Germinal center (tissue), 1 donor: ENCODE measurements at regions not wholly inside any gene's neighbourhood (a gene's known extent, or its start where the extent isn't known, plus 50 kb on each side); places are given as distances from the start of the nearest gene placed in this dataset.

Experiments
- DNase-seq: peaks from one replicate; pipeline ENCODE4 v3.0.0; 2012; ENCODE audit warnings: mixed read lengths, low spot score

GRCh38 chr2:2765176-2765800, 434.2 kb upstream of the MYT1L start:
- DNase-seq: no peak

- DNase-seq: no peak
Measured at GRCh38 chr2:2764739-2765138, 433.7 kb upstream of the MYT1L start.

DNA sequence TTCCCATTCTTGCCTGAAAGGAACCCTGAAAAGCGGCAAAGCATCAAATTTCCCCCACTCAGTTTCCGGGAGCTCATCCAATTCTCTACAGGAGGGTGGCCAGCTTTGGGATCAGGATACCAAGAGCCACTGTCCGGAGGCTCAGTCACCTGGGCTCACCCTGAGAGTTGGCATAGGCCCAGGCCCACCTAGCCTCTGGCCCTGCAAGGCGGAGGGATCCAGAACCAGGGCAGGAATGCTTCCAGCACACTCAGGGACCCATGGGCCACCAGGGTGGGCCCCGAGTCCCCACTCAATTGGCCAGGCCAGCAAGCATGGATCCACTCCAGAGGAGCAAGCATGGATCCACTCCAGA, 432.9 kb upstream of the MYT1L start:
- DNase-seq: no peak

DNA sequence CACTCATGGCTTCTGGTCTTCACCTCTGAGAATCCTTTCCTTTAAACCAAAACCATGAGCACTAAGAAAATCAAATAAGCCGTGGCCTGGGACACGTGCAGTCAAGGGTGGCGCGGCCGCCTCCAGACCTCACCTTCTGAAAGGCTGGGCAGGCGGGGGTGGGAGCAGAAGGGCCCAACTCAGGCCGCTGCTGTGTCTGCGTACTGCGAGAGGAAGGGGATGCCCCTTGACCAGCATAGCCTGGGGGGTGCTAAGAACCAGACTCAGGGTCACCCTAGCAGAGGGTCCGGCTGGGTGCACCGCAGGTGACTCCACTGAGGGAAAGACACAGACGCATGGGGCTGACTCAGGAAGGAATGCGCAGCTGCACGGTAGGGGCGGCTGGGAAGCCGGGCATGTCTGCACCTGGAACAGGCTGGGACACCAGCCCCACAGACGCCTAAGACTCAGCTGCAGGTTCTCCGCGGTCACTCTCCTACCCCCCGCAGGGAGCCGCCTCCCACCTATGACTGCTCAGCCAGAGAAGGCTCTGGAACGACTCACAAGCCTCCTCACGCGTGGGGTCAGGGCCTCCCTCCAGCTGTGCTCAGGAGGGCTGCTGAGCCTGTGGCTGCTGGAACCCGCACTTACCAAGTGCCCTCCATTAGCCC, 432.4 kb upstream of the MYT1L start:
- DNase-seq: no peak

DNA sequence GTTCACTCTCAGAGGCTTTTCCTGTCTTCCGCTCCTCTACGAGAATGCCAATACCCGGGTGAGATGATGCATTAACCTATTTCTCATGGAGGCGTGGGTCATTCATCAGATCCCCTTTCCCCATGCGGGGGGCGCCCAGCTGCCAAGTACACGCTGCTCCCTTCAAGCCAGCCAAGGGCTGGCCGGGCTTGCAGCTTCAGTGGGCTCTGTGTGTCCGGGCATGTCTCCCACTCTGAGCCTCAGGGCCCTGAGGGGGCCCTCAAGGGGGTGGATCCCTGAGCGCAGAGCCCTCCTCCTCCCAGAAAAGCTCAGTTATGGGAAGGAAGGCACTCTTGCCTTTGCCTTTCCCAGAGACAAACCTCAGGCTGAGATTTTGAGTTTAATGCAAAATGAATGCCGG, 431.8 kb upstream of the MYT1L start:
- no peak for DNase-seq

GRCh38 chr2:2762166-2762908, 431.3 kb upstream of the MYT1L start:
- DNase-seq: no peak

GRCh38 chr2:2758793-2759367, 427.8 kb upstream of the MYT1L start:
- no peak for DNase-seq

- no peak for DNase-seq
Measured at GRCh38 chr2:2757764-2758163, 426.7 kb upstream of the MYT1L start.

- no peak for DNase-seq
Measured at GRCh38 chr2:2756886-2757285, 425.8 kb upstream of the MYT1L start.

DNA sequence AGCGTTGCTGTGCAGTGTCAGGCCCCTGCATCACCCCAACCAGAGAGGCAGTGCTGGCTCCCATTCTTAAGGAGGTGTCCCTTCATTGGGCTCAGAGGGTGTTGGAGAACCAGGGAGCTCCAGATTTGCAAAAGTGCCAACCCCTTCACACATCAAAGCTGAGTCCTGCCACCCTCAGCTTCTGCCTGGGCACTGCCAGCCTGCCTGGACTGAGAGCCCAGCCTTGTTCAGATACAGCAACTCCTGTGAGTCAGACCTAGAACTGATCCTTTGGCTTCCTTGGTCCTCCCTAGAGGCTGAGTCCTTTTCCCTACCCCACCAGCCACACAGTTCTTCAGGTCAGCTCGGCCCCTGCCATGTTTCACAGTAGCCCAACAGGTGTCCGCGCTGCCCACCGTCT, 424.9 kb upstream of the MYT1L start:
- no peak for DNase-seq

- DNase-seq: no peak
Measured at GRCh38 chr2:2754940-2755339, 423.9 kb upstream of the MYT1L start.

DNA sequence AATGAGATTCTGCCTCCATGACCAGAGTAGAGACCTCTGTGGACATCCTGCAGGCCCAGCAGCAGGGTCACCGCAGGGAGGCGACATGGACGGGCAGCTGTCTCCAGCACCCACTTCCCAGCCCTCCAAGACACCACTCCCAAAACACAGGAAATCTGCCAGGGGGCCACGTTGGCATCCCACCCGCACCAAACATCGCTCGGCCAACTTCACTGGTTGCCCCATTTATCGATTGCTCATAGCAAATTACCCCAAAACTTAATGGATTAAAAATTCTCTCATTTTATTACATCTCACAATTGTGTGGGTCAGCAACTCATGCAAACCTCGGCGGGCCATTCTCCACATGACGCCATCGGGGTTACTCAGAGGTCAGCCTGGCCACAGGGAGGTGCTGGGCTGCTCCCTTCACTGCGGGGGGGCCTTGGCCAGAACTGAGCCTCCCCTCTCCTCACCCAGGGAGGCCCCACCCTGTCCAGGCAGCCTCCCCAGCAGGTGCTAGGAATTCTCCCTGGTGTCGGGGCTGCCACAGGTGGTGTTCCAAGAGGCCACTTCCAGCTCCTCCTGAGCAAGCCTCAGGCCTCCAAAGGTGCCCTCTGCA, 420.7 kb upstream of the MYT1L start:
- no peak for DNase-seq

DNA sequence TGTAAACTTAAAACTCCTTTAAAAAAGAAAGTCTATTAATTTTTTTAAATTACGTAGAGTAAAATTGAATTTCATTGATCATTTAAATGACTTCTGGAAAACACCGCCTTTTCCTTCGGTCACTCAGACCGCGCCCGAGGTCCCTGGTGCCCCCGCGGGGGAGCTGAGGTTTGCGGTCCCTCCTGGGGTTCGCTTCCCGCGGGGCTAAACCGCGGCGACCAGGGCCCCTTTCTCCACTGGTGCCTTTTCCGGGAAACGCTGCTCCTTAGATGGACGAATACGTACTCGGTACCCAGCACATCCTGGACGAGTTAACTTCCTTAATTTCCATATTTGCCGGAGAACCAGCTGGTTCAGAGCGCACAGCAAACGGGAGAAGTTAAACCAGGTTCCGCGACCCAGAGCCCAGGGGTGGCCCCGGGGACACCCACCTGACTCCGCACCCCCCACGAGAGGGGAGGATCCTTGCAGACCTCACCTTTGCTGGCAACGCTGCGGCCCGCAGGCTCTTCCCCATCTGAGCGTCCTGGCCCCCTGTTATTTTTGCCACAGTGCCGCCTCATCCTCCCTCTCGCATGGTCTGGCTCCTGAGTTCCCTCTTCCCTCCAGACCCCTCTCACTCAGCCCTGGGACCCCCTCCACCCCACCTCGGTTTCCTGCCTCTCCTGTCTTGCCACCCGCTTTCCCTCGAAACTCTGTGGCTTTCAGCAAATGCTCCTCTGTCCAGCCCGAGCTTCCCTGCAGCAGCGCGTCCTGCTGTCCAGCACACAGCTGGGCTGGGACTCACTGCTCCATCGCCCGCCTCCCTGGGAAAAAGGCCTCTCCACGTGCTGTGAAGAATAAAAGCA, 420.0 kb upstream of the MYT1L start:
- DNase-seq: no peak

- DNase-seq: no peak
Measured at GRCh38 chr2:2749206-2749598, 418.1 kb upstream of the MYT1L start.

- no peak for DNase-seq
Measured at GRCh38 chr2:2748399-2749205, 417.5 kb upstream of the MYT1L start.

GRCh38 chr2:2747797-2748301, 416.8 kb upstream of the MYT1L start:
- DNase-seq: no peak

- no peak for DNase-seq
Measured at GRCh38 chr2:2746731-2747130, 415.7 kb upstream of the MYT1L start.

- DNase-seq: no peak
Measured at GRCh38 chr2:2744958-2745715, 414.1 kb upstream of the MYT1L start.

DNA sequence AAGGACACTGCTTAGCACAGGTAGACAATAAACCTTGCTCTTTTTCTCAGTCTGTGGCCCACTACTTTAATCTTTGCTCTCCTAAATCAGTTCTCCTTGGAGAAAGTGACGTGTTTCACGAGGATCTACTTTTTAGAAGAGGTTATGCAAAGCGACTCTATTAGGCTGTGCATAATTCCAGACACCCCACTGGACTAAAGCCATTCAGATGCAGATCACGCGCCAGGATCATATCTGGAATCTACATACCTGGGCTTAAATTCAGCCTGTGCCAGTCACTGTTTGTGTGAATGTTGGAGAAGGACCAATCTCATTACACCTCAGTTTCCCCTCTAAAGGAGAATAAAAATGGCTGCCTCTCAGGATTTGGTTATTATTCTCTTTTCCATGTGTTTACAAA, 413.0 kb upstream of the MYT1L start:
- DNase-seq: no peak

GRCh38 chr2:2743164-2743571, 412.1 kb upstream of the MYT1L start:
- DNase-seq: no peak
